Keratinocyte (primary cell): ENCODE measurements at regions not wholly inside any gene's neighbourhood (a gene's known extent, or its start where the extent isn't known, plus 50 kb on each side); places are given as distances from the start of the nearest gene placed in this dataset.

Source experiments
- CTCF ChIP-seq, 3 experiments: IDR thresholded peaks in 1 of 3; conservative IDR thresholded peaks in 1 of 3; optimal IDR thresholded peaks in 1 of 3; 2 replicates in 2 of 3; 3 replicates in 1 of 3; pipeline versions ENCODE3 to v1.5.1; 2011; ENCODE audit warnings: low read length in 3 of 3, mild to moderate bottlenecking in 3 of 3, moderate library complexity in 2 of 3, control low read depth in 1 of 3, inconsistent platforms in 1 of 3; ENCODE audit not compliant: insufficient read depth in 2 of 3; ENCODE audit errors: extremely low read depth in 1 of 3
- EZH2 ChIP-seq: IDR thresholded peaks from one replicate; pipeline ENCODE4 v1.6.1; 2012; ENCODE audit warnings: inconsistent platforms, mild to moderate bottlenecking, low read length, moderate library complexity

- TF ChIP-seq EZH2 (no peak), CTCF (optimal IDR thresholded peaks at IDR 0.05 in 1 of 3, IDR thresholded peaks at IDR 0.05 in 1 of 3, conservative IDR thresholded peaks at IDR 0.05 in 1 of 3; ENCODE audit: extremely low read depth in 1 of 3, insufficient read depth in 2 of 3, low read length in 3 of 3) (no peak)
Measured at GRCh38 chr11:38332046-38332445, 1734.0 kb upstream of the RAG2 start.
